GM18499 (cell line): ENCODE measurements at regions not wholly inside any gene's neighbourhood (a gene's known extent, or its start where the extent isn't known, plus 50 kb on each side); places are given as distances from the start of the nearest gene placed in this dataset.

ENCODE experiments used
- ATAC-seq: cut with Tn5 transposase; IDR thresholded peaks from one replicate; pipeline ENCODE4 v1.9.1; 2021; ENCODE audit warnings: moderate number of reproducible peaks; ENCODE audit not compliant: insufficient read depth, unreplicated experiment

- ATAC-seq = no peak
Measured at GRCh38 chr6:8679823-8680222, 244.5 kb upstream of the SLC35B3 start.

GRCh38 chr6:8678466-8678865, 243.1 kb upstream of the SLC35B3 start:
- ATAC-seq = no peak

- ATAC-seq = no peak
Measured at GRCh38 chr6:8674126-8674525, 238.8 kb upstream of the SLC35B3 start.

GRCh38 chr6:8672882-8673281, 237.5 kb upstream of the SLC35B3 start:
- no peak for ATAC-seq

- ATAC-seq = no peak
Measured at GRCh38 chr6:8670792-8671191, 235.4 kb upstream of the SLC35B3 start.

- ATAC-seq = no peak
Measured at GRCh38 chr6:8664700-8665099, 229.4 kb upstream of the SLC35B3 start.

GRCh38 chr6:8664070-8664469, 228.7 kb upstream of the SLC35B3 start:
- no peak for ATAC-seq

- no peak for ATAC-seq
Measured at GRCh38 chr6:8659404-8660189, 224.3 kb upstream of the SLC35B3 start.

- ATAC-seq = no peak
Measured at GRCh38 chr6:8658416-8658815, 223.1 kb upstream of the SLC35B3 start.

GRCh38 chr6:8657522-8657921, 222.2 kb upstream of the SLC35B3 start:
- ATAC-seq = no peak

GRCh38 chr6:8655670-8656454, 220.5 kb upstream of the SLC35B3 start:
- ATAC-seq = no peak

- ATAC-seq = no peak
Measured at GRCh38 chr6:8652710-8653109, 217.4 kb upstream of the SLC35B3 start.

GRCh38 chr6:8651998-8652397, 216.7 kb upstream of the SLC35B3 start:
- no peak for ATAC-seq

GRCh38 chr6:8645212-8645611, 209.9 kb upstream of the SLC35B3 start:
- ATAC-seq = no peak

GRCh38 chr6:8644306-8644705, 209.0 kb upstream of the SLC35B3 start:
- ATAC-seq = no peak

- no peak for ATAC-seq
Measured at GRCh38 chr6:8642854-8643253, 207.5 kb upstream of the SLC35B3 start.

GRCh38 chr6:8642131-8642530, 206.8 kb upstream of the SLC35B3 start:
- ATAC-seq = no peak

- no peak for ATAC-seq
Measured at GRCh38 chr6:8639928-8640649, 204.7 kb upstream of the SLC35B3 start.

- no peak for ATAC-seq
Measured at GRCh38 chr6:8637896-8638597, 202.7 kb upstream of the SLC35B3 start.

- no peak for ATAC-seq
Measured at GRCh38 chr6:8633762-8634161, 198.4 kb upstream of the SLC35B3 start.
